ENCODE measurements at regions not wholly inside any gene's neighbourhood (a gene's known extent, or its start where the extent isn't known, plus 50 kb on each side); places are given as distances from the start of the nearest gene placed in this dataset.

GRCh38 chr14:100381395-100382105, 58.4 kb downstream of the SLC25A47 start:
- DNase-seq, result no peak

DNA sequence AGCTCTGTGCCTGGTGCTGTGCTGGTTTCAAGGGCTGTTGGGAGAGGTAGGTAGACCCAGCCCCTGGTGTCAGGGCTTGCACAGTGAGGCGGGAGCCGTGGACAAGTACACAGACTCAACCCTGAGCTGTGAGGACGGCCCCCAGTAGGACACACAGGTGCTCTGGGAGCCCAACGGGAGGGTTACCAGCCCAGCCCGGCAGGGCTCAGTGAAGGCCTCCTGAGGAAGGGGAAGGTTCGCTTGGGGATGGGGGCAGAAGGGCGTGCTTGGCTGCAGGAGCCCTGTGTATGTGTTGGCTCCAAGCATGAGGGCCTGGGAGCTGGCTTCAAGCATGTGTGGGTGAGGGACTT, 58.9 kb downstream of the SLC25A47 start:
- DNase-seq, result no peak

DNA sequence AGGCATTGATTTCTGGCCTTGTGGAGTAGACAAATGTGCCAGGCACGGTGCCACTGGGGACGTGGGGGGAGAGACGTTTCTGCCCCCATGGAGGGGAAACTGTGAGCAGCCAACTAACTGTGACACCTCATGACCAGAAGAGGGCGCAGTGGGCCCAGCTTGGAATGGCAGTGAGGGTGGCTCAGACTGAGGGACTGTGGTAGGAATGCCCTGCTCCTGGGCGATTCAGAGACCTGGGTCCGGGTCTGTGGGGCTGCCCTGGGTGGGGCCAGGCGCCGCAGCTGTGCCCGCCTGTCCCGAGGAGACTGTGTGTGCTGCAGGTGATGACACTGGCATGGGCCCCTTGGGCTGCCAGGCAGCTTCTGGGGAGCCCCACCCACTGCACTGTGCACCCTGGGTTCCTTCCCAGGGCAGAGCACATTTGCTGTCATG, 60.6 kb downstream of the SLC25A47 start:
- DNase-seq, result no peak

DNA sequence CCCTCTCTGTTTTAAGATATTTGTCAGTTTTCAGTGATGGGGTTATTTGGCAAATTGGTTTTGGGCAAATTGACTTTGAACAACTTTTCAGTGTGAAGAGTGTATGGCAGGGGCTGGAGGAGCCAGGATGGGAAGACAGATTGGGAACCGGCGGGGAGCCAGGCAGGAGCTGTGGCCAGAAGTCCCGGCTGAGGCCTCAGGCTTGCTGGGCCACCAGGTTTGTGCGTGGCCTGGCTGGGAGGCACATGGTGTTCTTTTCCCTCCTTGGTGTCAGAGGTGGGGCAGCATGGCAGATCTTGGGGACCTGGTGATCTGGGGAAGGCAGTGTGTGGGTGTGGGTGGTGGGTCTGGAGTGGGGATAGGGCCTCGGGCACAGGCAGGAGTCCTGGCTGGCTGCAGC, 61.1 kb downstream of the SLC25A47 start:
- DNase-seq, result no peak

DNA sequence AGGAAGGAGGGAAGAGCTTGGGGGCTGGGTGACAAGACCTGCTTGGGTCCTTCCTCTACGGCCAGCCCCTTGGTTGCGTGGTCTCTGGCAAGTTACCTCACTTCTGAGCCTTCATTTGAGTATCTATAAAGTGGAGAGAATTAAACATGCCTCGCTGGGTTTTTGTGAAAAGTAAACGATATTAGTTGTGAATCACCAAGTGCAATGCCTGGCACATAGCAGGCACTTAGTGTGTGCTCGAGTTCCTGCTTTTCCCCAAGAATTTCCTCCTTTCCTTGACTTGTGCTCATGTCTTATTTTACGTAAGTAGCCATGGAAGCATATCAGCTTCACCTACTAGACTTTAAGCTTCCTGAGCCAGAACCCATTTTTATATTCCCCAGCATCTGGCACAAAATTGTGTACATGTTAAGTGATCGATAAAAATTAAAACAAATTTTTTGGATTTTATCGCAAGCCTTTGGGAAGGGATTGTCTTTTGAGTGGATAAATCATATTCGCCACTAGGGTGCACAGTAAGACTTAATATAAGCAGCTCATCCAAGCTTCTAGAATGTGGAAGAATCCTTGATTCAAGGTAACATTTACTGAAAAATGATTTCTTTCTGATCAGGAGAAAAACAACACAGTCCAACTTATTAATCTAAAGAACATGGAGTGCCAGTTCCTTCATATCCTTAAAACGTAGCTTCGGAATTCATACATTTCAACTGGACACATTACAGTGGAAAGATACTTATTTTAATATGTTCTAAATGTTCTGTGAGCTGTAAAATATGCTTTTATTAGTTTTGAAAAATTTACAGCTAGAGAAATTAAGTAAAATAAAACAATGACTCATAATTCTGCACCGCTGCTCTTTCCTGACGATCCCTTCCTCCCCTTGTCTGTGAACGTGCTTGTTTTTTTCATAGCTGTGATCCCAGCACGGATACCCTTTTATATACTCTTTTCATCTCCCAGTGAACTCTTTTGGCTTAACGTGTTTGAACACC, 62.0 kb downstream of the SLC25A47 start:
- no peak for DNase-seq

- no peak for DNase-seq
Measured at GRCh38 chr14:100386121-100386520, 63.0 kb downstream of the SLC25A47 start.

DNA sequence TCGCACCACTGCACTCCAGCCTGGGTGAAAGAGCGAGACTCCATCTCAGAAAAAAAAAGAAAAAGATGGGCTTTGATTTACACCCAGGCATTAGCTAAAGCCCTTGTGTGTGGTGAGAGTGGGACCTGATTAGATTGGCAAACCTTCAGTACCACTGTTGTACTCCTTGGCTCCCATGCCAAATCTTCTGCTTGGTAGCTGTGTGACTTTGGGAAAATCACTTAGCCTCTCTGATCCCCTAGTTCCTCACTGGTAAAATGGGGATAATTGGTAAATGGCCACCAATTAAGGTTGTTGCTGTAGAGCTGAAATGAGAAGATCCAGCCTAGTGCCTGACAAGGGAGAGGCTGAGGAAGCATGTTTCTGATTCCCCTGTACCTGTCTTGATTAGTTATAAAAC, 63.7 kb downstream of the SLC25A47 start:
- DNase-seq, result no peak

DNA sequence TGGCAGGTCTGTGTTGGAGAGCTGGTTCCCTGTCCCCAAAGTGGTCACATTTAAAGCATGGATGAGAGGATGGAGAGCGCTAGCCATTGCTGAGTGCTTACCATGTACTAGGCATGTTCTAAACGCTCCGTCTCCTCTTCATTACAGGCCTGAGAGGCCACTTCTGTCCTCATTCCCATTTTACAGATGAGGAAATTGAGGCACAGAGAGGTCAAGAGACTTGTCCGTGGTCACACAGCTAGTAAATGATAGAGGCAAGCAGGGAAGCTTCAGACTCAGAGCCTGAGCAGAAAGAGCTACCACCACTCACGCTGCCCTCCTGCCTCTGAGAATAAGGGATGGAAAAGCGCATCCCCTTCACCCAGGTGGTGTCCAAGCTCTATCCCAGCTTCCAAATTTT, 64.3 kb downstream of the SLC25A47 start:
- no peak for DNase-seq

- no peak for DNase-seq
Measured at GRCh38 chr14:100388103-100389054, 65.2 kb downstream of the SLC25A47 start.

DNA sequence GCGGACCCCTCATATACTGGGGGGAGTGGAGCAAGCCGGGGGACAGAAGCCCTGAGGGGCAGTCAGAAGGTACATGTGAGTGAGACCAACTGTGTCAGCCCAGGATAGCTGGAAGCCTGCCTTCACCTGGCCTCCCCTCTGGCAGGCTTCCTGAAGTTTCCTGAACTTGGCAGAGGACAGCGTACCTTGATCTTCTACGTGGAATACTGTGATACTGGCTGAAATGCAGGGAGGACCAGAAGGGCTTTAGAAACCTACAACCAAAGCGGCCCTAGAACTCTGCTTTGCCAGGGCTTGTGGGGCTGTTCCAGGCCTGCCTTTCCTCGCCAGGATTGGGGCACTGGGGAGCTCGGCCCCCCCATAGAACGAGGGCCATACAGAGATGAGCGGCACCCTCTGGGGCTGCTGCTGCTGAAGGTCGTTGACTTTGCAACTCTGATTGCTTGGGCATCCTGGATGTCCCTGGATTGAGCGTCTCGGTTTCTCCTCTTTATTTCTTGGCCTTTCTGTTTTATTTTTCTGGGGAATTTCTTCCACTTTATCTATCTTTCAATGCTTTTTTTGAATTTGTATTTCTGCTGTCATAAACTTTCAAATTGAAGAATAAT, 66.5 kb downstream of the SLC25A47 start:
- no peak for DNase-seq

GRCh38 chr14:100391173-100391572, 68.0 kb downstream of the SLC25A47 start:
- no peak for DNase-seq

DNA sequence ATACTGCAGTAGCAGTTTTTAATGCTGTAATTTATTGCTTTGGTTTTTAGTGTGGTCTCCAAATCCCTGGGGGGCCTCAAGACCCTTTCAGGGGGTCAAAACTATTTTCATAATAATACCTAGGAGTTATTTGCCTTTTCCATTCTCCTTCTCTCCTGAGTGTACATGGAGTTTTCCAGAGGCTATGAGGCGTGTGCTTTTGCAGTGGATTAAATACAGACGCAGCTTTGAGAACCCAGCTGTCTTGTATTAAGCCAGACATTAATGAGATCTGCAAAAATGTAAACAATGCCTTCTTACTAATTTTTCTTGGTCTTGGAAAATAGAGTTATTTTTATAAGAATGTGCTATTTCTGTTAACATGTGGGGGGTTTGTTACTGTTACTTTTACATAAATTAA, 68.6 kb downstream of the SLC25A47 start:
- no peak for DNase-seq

- DNase-seq, result no peak
Measured at GRCh38 chr14:100392356-100392755, 69.2 kb downstream of the SLC25A47 start.

- DNase-seq, result no peak
Measured at GRCh38 chr14:100393362-100393761, 70.2 kb downstream of the SLC25A47 start.

GRCh38 chr14:100393906-100394732, 71.0 kb downstream of the SLC25A47 start:
- DNase-seq, result no peak

GRCh38 chr14:100394886-100395672, 71.9 kb downstream of the SLC25A47 start:
- DNase-seq, result no peak

GRCh38 chr14:100396266-100396795, 73.2 kb downstream of the SLC25A47 start:
- DNase-seq, result no peak

- DNase-seq, result no peak
Measured at GRCh38 chr14:100397005-100397404, 73.9 kb downstream of the SLC25A47 start.

- DNase-seq, result no peak
Measured at GRCh38 chr14:100398044-100398443, 74.9 kb downstream of the SLC25A47 start.
